Large intestine (tissue), 3 donors: ENCODE measurements at regions not wholly inside any gene's neighbourhood (a gene's known extent, or its start where the extent isn't known, plus 50 kb on each side); places are given as distances from the start of the nearest gene placed in this dataset.

Experiments
- DNase-seq, 2 donors: peaks; one replicate each; pipeline versions ENCODE4 v3.0.0 to v3.0.0-alpha.2; 2013
- H3K27ac ChIP-seq: one replicate; pipeline ENCODE4 v1.5.1; 2013; ENCODE audit warnings: low read length
- H3K27me3 ChIP-seq: 2 replicates; pipeline ENCODE4 v1.6.1; 2013; ENCODE audit warnings: low read length; ENCODE audit not compliant: control insufficient read depth, insufficient read depth
- H3K36me3 ChIP-seq: 2 replicates; pipeline ENCODE4 v1.6.1; 2013; ENCODE audit warnings: low read length; ENCODE audit not compliant: control insufficient read depth, insufficient read depth
- H3K4me1 ChIP-seq: one replicate; pipeline ENCODE4 v1.6.1; 2013; ENCODE audit warnings: low read length; ENCODE audit not compliant: control insufficient read depth, insufficient read depth
- H3K4me3 ChIP-seq: one replicate; pipeline ENCODE4 v1.5.1; 2013; ENCODE audit warnings: low read length
- H3K9me3 ChIP-seq: one replicate; pipeline ENCODE4 v1.6.1; 2013; ENCODE audit warnings: mild to moderate bottlenecking, low read depth, low read length, moderate library complexity; ENCODE audit not compliant: control insufficient read depth
- WGBS: methylation state at CpG from one replicate; pipeline ENCODE4 v1.1.5; 2013; ENCODE audit warnings: low lambda C conversion rate; ENCODE audit not compliant: insufficient coverage; 5-methylcytosine and 5-hydroxymethylcytosine counted together

GRCh38 chr2:223210489-223210888, 158.5 kb downstream of the KCNE4 start:
- DNase-seq: no peak
- Histone ChIP-seq H3K9me3 (peaks cover 2% of the 10 kb centered on the region), H3K27ac (no peak overlapping the region), H3K27me3 (no peaks in the 10 kb centered on the region), H3K36me3 (no peaks in the 10 kb centered on the region), H3K4me1 (no peaks in the 10 kb centered on the region), H3K4me3 (no peak overlapping the region)
- no CpG with 5 or more reads among the region's 2 CpGs for WGBS

- Histone ChIP-seq H3K36me3 (no peaks in the 10 kb centered on the region), H3K27ac (no peak overlapping the region), H3K27me3 (no peaks in the 10 kb centered on the region), H3K4me3 (no peak overlapping the region), H3K4me1 (no peaks in the 10 kb centered on the region), H3K9me3 (no peaks in the 10 kb centered on the region)
- WGBS: 93% methylated on average over 3 of the region's 5 CpGs
- no peak for DNase-seq
These were observed 162.6 kb downstream of the KCNE4 start for GRCh38 chr2:223214394-223215253.

GRCh38 chr2:223215254-223215516, 163.2 kb downstream of the KCNE4 start:
- no peak overlapping the region for H3K4me3 ChIP-seq
- H3K27me3 ChIP-seq: no peaks in the 10 kb centered on the region
- no peak overlapping the region for H3K27ac ChIP-seq
- H3K9me3 ChIP-seq: no peaks in the 10 kb centered on the region
- WGBS: no CpG with 5 or more reads among the region's 2 CpGs
- no peak for DNase-seq
- no peaks in the 10 kb centered on the region for H3K4me1 ChIP-seq
- H3K36me3 ChIP-seq: no peaks in the 10 kb centered on the region

DNA sequence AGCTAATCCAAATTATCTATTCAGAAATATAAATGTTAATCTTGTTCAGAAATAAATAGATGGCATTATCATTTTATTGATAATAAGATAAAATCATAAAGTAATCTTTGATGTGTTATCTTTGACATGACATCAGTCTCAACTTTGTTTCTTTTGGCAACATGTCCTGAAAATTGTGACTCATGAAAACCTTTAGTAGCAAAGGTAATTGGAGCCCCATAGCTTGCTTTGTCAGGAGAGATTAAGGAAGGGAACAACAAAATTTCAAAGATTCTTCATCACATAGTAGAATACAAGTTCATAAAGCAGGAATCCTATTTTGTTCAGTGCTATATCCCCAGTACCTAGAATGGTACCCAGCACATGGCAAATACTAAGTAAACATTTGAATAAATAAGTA, 165.4 kb downstream of the KCNE4 start:
- Histone ChIP-seq H3K27me3 (no peaks in the 10 kb centered on the region), H3K4me1 (no peaks in the 10 kb centered on the region), H3K4me3 (no peak overlapping the region), H3K36me3 (no peaks in the 10 kb centered on the region), H3K27ac (no peak overlapping the region), H3K9me3 (no peaks in the 10 kb centered on the region)
- no peak for DNase-seq

DNA sequence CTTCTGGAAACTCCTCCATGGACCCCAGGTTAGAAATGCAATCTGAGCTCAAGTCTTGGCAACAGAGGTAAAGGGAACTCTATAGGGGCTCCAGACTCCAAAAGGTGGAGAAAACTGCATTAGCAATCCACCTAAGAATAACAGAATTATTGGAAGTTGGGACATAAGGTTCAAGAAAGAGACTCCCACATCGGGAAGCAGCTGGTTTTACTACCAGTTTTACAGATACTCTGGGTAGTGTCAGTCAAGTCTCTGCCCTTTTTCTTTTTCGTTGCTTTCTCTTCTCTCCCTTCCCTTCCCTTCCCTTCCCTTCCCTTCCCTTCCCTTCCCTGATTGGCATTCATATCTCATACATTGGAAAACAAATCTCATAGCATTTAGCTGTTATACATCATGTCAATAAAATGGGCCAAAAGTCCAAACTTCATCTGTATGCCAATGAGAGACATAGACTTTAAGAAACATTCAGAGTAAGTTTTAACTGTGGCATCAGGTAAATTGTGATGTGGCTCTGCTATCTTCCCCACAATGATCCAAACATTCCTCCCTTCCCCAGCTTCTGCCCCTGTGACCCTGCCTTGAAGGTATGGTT, 166.7 kb downstream of the KCNE4 start:
- H3K36me3 ChIP-seq: no peaks in the 10 kb centered on the region
- WGBS: no CpG with 5 or more reads among the region's 2 CpGs
- no peak overlapping the region for H3K4me3 ChIP-seq
- H3K9me3 ChIP-seq: no peaks in the 10 kb centered on the region
- H3K27me3 ChIP-seq: no peaks in the 10 kb centered on the region
- H3K27ac ChIP-seq: no peak overlapping the region
- DNase-seq: no peak
- no peaks in the 10 kb centered on the region for H3K4me1 ChIP-seq

DNA sequence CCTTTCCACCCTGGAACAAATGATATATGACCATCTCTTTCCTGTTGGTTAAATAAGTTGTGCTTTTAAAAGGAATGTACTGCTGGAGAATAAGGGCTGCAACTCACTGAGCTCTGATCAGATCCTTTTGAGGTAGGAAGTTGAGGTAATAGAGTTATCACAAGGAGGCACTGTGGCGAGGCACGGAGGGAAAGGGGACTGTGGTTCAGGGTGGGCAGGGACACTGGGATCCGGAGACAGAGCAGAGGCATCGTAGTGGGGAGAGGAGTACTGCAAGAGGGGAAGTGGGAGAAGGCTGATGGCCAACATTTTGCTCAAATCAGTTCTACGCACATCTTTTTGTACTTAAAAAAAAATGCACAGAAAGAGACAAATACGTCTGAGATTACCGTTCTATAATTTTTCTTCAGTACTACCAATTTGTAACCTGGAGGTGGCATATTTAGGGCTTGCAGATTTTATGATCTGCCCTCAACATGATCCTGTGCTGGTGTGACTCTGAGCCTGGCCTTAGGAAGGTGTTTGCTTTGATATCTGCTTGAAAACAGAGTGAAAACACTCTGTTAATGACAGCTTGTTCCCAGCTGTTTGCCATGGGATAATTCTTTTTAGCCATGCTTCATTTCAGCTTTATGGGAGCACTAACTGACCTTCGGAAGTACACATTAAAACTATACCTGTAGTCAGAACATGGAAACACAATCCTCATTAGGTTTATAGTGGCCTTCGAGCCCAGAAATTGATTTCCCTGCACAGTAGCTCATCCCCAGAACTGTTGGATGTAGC, 168.1 kb downstream of the KCNE4 start:
- H3K27me3 ChIP-seq: no peaks in the 10 kb centered on the region
- no peak overlapping the region for H3K4me3 ChIP-seq
- no CpG with 5 or more reads among the region's 9 CpGs for WGBS
- H3K4me1 ChIP-seq: no peaks in the 10 kb centered on the region
- no peaks in the 10 kb centered on the region for H3K9me3 ChIP-seq
- no peaks in the 10 kb centered on the region for H3K36me3 ChIP-seq
- H3K27ac ChIP-seq: no peak overlapping the region
- no peak for DNase-seq

- Histone ChIP-seq H3K4me1 (no peaks in the 10 kb centered on the region), H3K27ac (no peak overlapping the region), H3K9me3 (no peaks in the 10 kb centered on the region), H3K4me3 (no peak overlapping the region), H3K27me3 (no peaks in the 10 kb centered on the region), H3K36me3 (no peaks in the 10 kb centered on the region)
- WGBS: 60% methylated on average over 1 of the region's 1 CpG
- DNase-seq: no peak
These were observed 168.6 kb downstream of the KCNE4 start for GRCh38 chr2:223220658-223220925.

DNA sequence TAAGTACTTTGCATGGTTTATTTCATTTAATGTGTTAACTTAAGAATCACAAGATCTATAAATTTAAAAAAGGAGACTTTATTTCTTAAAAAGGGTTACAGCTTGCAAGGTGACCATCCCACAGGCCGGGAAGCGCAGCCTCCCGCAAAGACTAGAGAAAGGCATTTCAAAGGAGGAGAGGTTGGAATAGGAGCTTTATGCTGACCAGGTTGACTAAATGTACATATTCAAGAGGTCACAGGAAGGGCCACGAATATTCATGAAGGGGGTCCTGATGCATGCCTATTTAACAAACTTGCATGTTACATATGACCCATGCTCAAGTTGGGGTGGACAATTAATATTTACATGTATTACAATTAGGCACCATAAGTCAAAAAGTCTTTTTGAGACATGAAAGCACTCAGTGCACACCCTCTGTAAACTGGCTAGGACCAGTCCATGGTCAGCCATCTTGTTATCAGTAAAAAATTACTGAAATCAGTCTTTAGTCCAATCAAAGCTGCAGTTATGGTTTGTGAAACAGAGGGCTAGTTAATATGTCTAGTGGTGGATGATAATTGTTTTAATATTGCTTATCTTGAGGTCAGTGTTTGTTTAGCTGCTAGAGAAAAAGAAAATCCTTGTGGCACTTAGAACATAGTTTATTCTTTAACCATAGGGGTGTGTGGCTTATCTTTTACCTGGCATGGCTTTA, 169.3 kb downstream of the KCNE4 start:
- H3K4me1 ChIP-seq: no peaks in the 10 kb centered on the region
- WGBS: no CpG with 5 or more reads among the region's 4 CpGs
- no peaks in the 10 kb centered on the region for H3K27me3 ChIP-seq
- H3K36me3 ChIP-seq: no peaks in the 10 kb centered on the region
- no peak for DNase-seq
- H3K9me3 ChIP-seq: no peaks in the 10 kb centered on the region
- no peak overlapping the region for H3K27ac ChIP-seq
- no peak overlapping the region for H3K4me3 ChIP-seq

DNA sequence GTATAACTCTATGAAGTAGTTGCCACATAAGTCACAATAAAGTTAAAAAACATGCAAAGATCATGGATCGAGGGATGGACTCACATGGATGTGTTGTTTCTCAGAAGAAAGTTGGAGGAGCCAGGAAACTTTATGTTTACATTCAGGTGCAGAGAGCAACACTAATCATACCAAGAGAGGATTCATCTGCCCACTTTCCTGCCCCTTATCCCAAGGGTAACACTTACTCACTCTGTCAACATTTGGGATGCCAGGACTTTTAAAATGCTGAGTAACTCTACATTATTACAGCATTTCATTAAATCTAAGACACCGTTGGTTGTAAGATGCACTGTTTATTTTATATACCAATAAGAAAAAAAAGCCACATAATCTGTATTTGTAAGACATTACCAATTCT, 170.4 kb downstream of the KCNE4 start:
- no peak overlapping the region for H3K4me3 ChIP-seq
- no peak overlapping the region for H3K27ac ChIP-seq
- 83% methylated on average over 1 of the region's 2 CpGs for WGBS
- no peak for DNase-seq
- H3K4me1 ChIP-seq: no peaks in the 10 kb centered on the region
- H3K27me3 ChIP-seq: no peaks in the 10 kb centered on the region
- H3K36me3 ChIP-seq: no peaks in the 10 kb centered on the region
- no peaks in the 10 kb centered on the region for H3K9me3 ChIP-seq

GRCh38 chr2:223223156-223223555, 171.2 kb downstream of the KCNE4 start:
- H3K27ac ChIP-seq: no peak overlapping the region
- H3K4me1 ChIP-seq: no peaks in the 10 kb centered on the region
- DNase-seq: no peak
- no CpG with 5 or more reads among the region's 1 CpG for WGBS
- no peaks in the 10 kb centered on the region for H3K9me3 ChIP-seq
- H3K4me3 ChIP-seq: no peak overlapping the region
- no peaks in the 10 kb centered on the region for H3K27me3 ChIP-seq
- no peaks in the 10 kb centered on the region for H3K36me3 ChIP-seq
